Suprapubic skin (tissue), 4 donors: ENCODE measurements at regions not wholly inside any gene's neighbourhood (a gene's known extent, or its start where the extent isn't known, plus 50 kb on each side); places are given as distances from the start of the nearest gene placed in this dataset.

ENCODE experiments used
- EP300 ChIP-seq: sonication (generic); formaldehyde crosslinking; IDR thresholded peaks from one replicate; pipeline ENCODE4 v1.6.1; 2017; ENCODE audit warnings: antibody characterized with exemption
- POLR2A ChIP-seq, 2 donors: fragments of 450-650 bp; IDR thresholded peaks; one replicate each; pipeline ENCODE4 v1.6.1; 2017; ENCODE audit warnings: antibody characterized with exemption in 2 of 2, mild to moderate bottlenecking in 2 of 2, moderate library complexity in 2 of 2
- POLR2AphosphoS5 ChIP-seq, 3 donors: sonication (generic); formaldehyde crosslinking; IDR thresholded peaks; one replicate each; pipeline ENCODE4 v1.6.1; 2017; ENCODE audit warnings: antibody characterized with exemption in 3 of 3
- TF ChIP-seq, protein P1 (sequence below), 2 donors: fragments of 200-600 bp in 1 of 2; fragments of 450-650 bp in 1 of 2; sonication (generic) in 1 of 2; IDR thresholded peaks; one replicate each; pipeline ENCODE4 v1.5.1; 2016 to 2019; ENCODE audit warnings: antibody characterized with exemption in 2 of 2, mild to moderate bottlenecking in 1 of 2, moderate library complexity in 1 of 2

DNA sequence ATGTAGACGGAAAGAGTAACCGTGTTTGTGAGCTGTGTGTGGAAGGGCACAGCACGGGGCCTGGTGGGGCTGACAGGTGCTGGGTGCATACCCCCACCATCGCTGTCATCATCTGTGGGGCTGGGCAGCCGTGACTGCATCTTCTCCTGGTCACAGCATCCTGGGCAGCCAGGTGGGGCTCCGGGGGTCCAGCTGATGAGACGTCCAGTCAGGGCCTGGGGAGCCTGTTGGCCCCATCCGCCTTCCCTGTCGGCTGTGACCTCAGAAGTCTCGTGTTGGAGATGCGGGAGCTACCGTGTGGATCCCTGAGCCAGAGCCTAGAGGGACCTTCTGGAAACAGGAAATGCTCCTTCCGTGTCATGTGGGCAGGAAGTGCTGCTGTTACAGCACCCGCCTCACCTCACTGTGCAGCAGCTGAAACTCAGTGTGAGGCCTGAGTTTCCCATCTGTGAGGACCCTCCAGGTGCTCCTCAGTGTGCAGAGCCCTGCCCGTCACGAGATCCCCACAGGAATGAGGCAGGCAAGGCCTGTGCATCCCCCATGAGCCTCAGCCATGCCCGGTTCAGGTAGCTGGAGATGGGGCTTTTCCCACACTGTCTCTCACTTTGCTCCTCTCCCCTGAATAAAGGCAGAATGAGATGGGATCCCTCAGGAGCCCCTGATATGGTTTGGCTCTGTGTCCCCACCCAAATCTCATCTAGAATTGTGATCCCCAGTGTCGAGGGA, 108.7 kb downstream of the ERMARD start:
- TF ChIP-seq EP300 (no peak), POLR2AphosphoS5 (IDR thresholded peaks at IDR 0.05) (no peak), POLR2A (IDR thresholded peaks at IDR 0.05) (no peak)
- TF ChIP-seq, protein P1, sequence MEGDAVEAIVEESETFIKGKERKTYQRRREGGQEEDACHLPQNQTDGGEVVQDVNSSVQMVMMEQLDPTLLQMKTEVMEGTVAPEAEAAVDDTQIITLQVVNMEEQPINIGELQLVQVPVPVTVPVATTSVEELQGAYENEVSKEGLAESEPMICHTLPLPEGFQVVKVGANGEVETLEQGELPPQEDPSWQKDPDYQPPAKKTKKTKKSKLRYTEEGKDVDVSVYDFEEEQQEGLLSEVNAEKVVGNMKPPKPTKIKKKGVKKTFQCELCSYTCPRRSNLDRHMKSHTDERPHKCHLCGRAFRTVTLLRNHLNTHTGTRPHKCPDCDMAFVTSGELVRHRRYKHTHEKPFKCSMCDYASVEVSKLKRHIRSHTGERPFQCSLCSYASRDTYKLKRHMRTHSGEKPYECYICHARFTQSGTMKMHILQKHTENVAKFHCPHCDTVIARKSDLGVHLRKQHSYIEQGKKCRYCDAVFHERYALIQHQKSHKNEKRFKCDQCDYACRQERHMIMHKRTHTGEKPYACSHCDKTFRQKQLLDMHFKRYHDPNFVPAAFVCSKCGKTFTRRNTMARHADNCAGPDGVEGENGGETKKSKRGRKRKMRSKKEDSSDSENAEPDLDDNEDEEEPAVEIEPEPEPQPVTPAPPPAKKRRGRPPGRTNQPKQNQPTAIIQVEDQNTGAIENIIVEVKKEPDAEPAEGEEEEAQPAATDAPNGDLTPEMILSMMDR (IDR thresholded peaks at IDR 0.05): no peak
